Breast epithelium (tissue), 4 donors: ENCODE measurements at regions not wholly inside any gene's neighbourhood (a gene's known extent, or its start where the extent isn't known, plus 50 kb on each side); places are given as distances from the start of the nearest gene placed in this dataset.

Experiments used
- DNase-seq, 2 donors: peaks; one replicate each; pipeline ENCODE4 v3.0.0-alpha.2; 2019; ENCODE audit warnings: low spot score in 2 of 2
- H3K27ac ChIP-seq, 2 donors: fragments of 200-600 bp; sonication (generic) in 1 of 2; one replicate each; pipeline ENCODE4 v1.5.1; 2016 to 2019; ENCODE audit warnings: mild to moderate bottlenecking in 1 of 2
- H3K27me3 ChIP-seq, 2 donors: fragments of 200-600 bp; sonication (generic) in 1 of 2; one replicate each; pipeline versions ENCODE4 v1.5.1 to v1.6.0; 2017 to 2019; ENCODE audit warnings: control low read depth in 1 of 2, mild to moderate bottlenecking in 1 of 2
- H3K36me3 ChIP-seq: fragments of 200-600 bp; one replicate; pipeline ENCODE4 v1.5.1; 2019
- H3K4me1 ChIP-seq, 2 donors: fragments of 200-600 bp; sonication (generic); one replicate each; pipeline ENCODE4 v1.5.1; 2016 to 2019; ENCODE audit warnings: control low read depth in 1 of 2
- H3K4me3 ChIP-seq, 3 donors: fragments of 200-600 bp; sonication (generic); 1 replicate in 2 of 3; 2 replicates in 1 of 3; pipeline ENCODE4 v1.5.1; 2016 to 2019; ENCODE audit warnings: mild to moderate bottlenecking in 3 of 3, moderate library complexity in 2 of 3
- H3K9me3 ChIP-seq, 2 donors: fragments of 200-600 bp; sonication (generic) in 1 of 2; one replicate each; pipeline ENCODE4 v1.5.1; 2016 to 2019; ENCODE audit warnings: control low read depth in 1 of 2
- CTCF ChIP-seq, 3 donors: fragments of 450-650 bp; IDR thresholded peaks; one replicate each; pipeline ENCODE4 v1.5.1; 2016 to 2017; ENCODE audit warnings: antibody characterized with exemption in 3 of 3, mild to moderate bottlenecking in 3 of 3, moderate library complexity in 3 of 3
- POLR2A ChIP-seq: fragments of 450-650 bp; IDR thresholded peaks from one replicate; pipeline ENCODE4 v1.6.1; 2016; ENCODE audit warnings: antibody characterized with exemption, mild to moderate bottlenecking, moderate library complexity
- POLR2AphosphoS5 ChIP-seq, 3 donors: sonication (generic); formaldehyde crosslinking; IDR thresholded peaks; one replicate each; pipeline ENCODE4 v1.6.1; 2017; ENCODE audit warnings: antibody characterized with exemption in 3 of 3
- intact Hi-C: fragments of 100-400 bp; cut with DNase I; formaldehyde crosslinking; loops from one replicate; pipeline ENCODE4 v1.15.1; 2023; ENCODE audit warnings: low total_unique reads

- Histone ChIP-seq H3K9me3 (no peaks in the 10 kb centered on the region), H3K4me3 (no peak overlapping the region), H3K36me3 (no peaks in the 10 kb centered on the region), H3K27ac (no peak overlapping the region), H3K4me1 (no peaks in the 10 kb centered on the region), H3K27me3 (peaks cover 0 to 5% of the 10 kb centered on the region in 2 donors)
- intact Hi-C loops = no loop called here
- no peak for TF ChIP-seq POLR2A
- TF ChIP-seq POLR2AphosphoS5 (IDR thresholded peaks at IDR 0.05) = no peak
- TF ChIP-seq CTCF (IDR thresholded peaks at IDR 0.05) = no peak
- DNase-seq = no peak
Observed at GRCh38 chr18:47438001-47438400, 186.5 kb upstream of the SKOR2 start.

- H3K27ac ChIP-seq = no peak overlapping the region
- no peak overlapping the region for H3K4me3 ChIP-seq
- intact Hi-C loops = no loop called here
- TF ChIP-seq CTCF (IDR thresholded peaks at IDR 0.05) (no peak), POLR2AphosphoS5 (IDR thresholded peaks at IDR 0.05) (no peak), POLR2A (no peak)
- no peaks in the 10 kb centered on the region for H3K4me1 ChIP-seq
- H3K36me3 ChIP-seq = no peaks in the 10 kb centered on the region
- no peak for DNase-seq
- H3K27me3 ChIP-seq = peaks cover 0 to 9% of the 10 kb centered on the region in 2 donors
- H3K9me3 ChIP-seq = no peaks in the 10 kb centered on the region
Observed at GRCh38 chr18:47436871-47437270, 185.4 kb upstream of the SKOR2 start.

- Histone ChIP-seq H3K4me3 (no peak overlapping the region), H3K4me1 (no peaks in the 10 kb centered on the region), H3K9me3 (no peaks in the 10 kb centered on the region), H3K27ac (no peak overlapping the region), H3K36me3 (no peaks in the 10 kb centered on the region), H3K27me3 (peaks cover 0 to 9% of the 10 kb centered on the region in 2 donors)
- DNase-seq = no peak
- intact Hi-C loops = no loop called here
- TF ChIP-seq POLR2AphosphoS5 (IDR thresholded peaks at IDR 0.05) = no peak
- TF ChIP-seq CTCF (IDR thresholded peaks at IDR 0.05) = no peak
- TF ChIP-seq POLR2A = no peak
Observed at GRCh38 chr18:47434214-47434746, 182.8 kb upstream of the SKOR2 start.

GRCh38 chr18:47427923-47428637 lies 176.6 kb upstream of the SKOR2 start:
- no peak for DNase-seq
- Histone ChIP-seq H3K4me3 (no peak overlapping the region), H3K36me3 (no peaks in the 10 kb centered on the region), H3K4me1 (no peaks in the 10 kb centered on the region), H3K9me3 (no peaks in the 10 kb centered on the region), H3K27ac (no peak overlapping the region), H3K27me3 (peaks cover 0 to 4% of the 10 kb centered on the region in 2 donors)
- TF ChIP-seq CTCF (IDR thresholded peaks at IDR 0.05) (no peak), POLR2A (no peak), POLR2AphosphoS5 (IDR thresholded peaks at IDR 0.05) (no peak)
- intact Hi-C loops = no loop called here

DNA sequence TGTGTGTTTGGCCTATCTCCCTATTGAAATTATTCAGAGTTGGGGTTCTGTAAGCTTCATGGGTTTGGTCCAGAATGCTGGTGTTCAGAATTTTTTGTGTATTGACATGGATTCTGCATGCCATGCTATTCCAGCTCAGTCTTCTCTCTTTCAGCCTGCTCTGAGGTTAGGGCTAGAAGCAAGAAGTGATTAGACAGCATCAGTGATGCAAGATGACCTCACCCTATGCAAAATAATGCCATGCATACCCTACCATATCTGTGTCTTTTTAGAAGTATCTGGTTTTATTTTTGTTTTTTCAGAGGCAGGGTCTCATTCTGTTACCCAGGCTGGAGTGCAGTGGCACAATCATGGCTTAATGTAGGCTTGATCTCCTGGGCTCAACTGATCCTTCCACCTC lies 175.6 kb upstream of the SKOR2 start:
- Histone ChIP-seq H3K9me3 (no peaks in the 10 kb centered on the region), H3K27ac (no peak overlapping the region), H3K4me3 (no peak overlapping the region), H3K27me3 (no peaks in the 10 kb centered on the region), H3K4me1 (no peaks in the 10 kb centered on the region), H3K36me3 (no peaks in the 10 kb centered on the region)
- no peak for TF ChIP-seq POLR2AphosphoS5 (IDR thresholded peaks at IDR 0.05)
- TF ChIP-seq CTCF (IDR thresholded peaks at IDR 0.05) = no peak
- no peak for TF ChIP-seq POLR2A
- intact Hi-C loops = no loop called here
- DNase-seq = no peak
